Stomach (tissue), 8 donors: ENCODE measurements at regions not wholly inside any gene's neighbourhood (a gene's known extent, or its start where the extent isn't known, plus 50 kb on each side); places are given as distances from the start of the nearest gene placed in this dataset.

Experiments used
- DNase-seq, 2 donors: peaks; one replicate each; pipeline versions ENCODE4 v3.0.0 to v3.0.0-alpha.2; 2013 to 2019
- H3K27ac ChIP-seq, 5 donors: fragments of 200-600 bp in 4 of 5; sonication (generic) in 4 of 5; one replicate each; pipeline ENCODE4 v1.5.1; 2013 to 2019; ENCODE audit warnings: mild to moderate bottlenecking in 1 of 5, moderate library complexity in 1 of 5
- H3K27me3 ChIP-seq, 3 donors: fragments of 200-600 bp; sonication (generic); one replicate each; pipeline ENCODE4 v1.5.1; 2017 to 2019; ENCODE audit warnings: mixed run types in 1 of 3
- H3K36me3 ChIP-seq, 4 donors: fragments of 200-600 bp; sonication (generic); 1 replicate in 3 of 4; 2 replicates in 1 of 4; pipeline ENCODE4 v1.5.1; 2016 to 2019
- H3K4me1 ChIP-seq, 4 donors: fragments of 200-600 bp; sonication (generic); one replicate each; pipeline ENCODE4 v1.5.1; 2016 to 2019
- H3K4me3 ChIP-seq, 4 donors: fragments of 200-600 bp; sonication (generic) in 3 of 4; one replicate each; pipeline ENCODE4 v1.5.1; 2016 to 2019; ENCODE audit warnings: mild to moderate bottlenecking in 1 of 4
- H3K9me3 ChIP-seq, 4 donors: fragments of 200-600 bp; sonication (generic); one replicate each; pipeline ENCODE4 v1.5.1; 2016 to 2019
- CTCF ChIP-seq, 7 experiments: fragments of 450-650 bp in 4 of 7; fragments of 200-600 bp in 3 of 7; sonication (generic) in 3 of 7; IDR thresholded peaks; one replicate each; pipeline ENCODE4 v1.5.1; 2016 to 2019; ENCODE audit warnings: antibody characterized with exemption in 7 of 7, control low read depth in 2 of 7, mild to moderate bottlenecking in 1 of 7
- EP300 ChIP-seq: sonication (generic); formaldehyde crosslinking; IDR thresholded peaks from one replicate; pipeline ENCODE4 v1.6.1; 2017; ENCODE audit warnings: antibody characterized with exemption
- POLR2A ChIP-seq, 4 donors: fragments of 450-650 bp; IDR thresholded peaks; one replicate each; pipeline ENCODE4 v1.6.1; 2016; ENCODE audit warnings: antibody characterized with exemption in 4 of 4, control low read depth in 2 of 4, mild to moderate bottlenecking in 1 of 4, moderate library complexity in 1 of 4
- POLR2AphosphoS5 ChIP-seq, 3 donors: sonication (generic); formaldehyde crosslinking; IDR thresholded peaks; one replicate each; pipeline ENCODE4 v1.6.1; 2016; ENCODE audit warnings: antibody characterized with exemption in 3 of 3
- WGBS, 5 donors: extraction: QIAGEN DNeasy Blood & Tissue Kit in 3 of 5; methylation state at CpG; one replicate each; pipeline versions ENCODE4 v1.1.5 to v1.1.7; 2013 to 2018; 5-methylcytosine and 5-hydroxymethylcytosine counted together
- intact Hi-C: fragments of 100-400 bp; cut with DNase I; formaldehyde crosslinking; loops from one replicate; pipeline ENCODE4 v1.15.1; 2023; ENCODE audit warnings: low total_unique reads
- donor health status: healthy with polysubstance abuse.
- donor health status: Bipolar disorder and iron deficiency.
- donor health status: healthy.

- no peak overlapping the region for H3K27ac ChIP-seq
- intact Hi-C loops: no loop called here
- no peaks in the 10 kb centered on the region for H3K36me3 ChIP-seq
- H3K4me1 ChIP-seq: no peaks in the 10 kb centered on the region
- WGBS, 5 donors: 56 to 76% (median 65%) methylated on average over 2 of the region's 2 CpGs
- no peaks in the 10 kb centered on the region for H3K9me3 ChIP-seq
- no peak overlapping the region for H3K4me3 ChIP-seq
- no peak for DNase-seq
- no peaks in the 10 kb centered on the region for H3K27me3 ChIP-seq
- TF ChIP-seq EP300 (no peak), POLR2AphosphoS5 (IDR thresholded peaks at IDR 0.05) (no peak), POLR2A (IDR thresholded peaks at IDR 0.05) (no peak), CTCF (IDR thresholded peaks at IDR 0.05) (no peak)
These were observed 134.0 kb upstream of the SYN3 start for GRCh38 chr22:33192156-33192555.

- intact Hi-C loops: no loop called here
- H3K36me3 ChIP-seq: no peaks in the 10 kb centered on the region
- no peaks in the 10 kb centered on the region for H3K9me3 ChIP-seq
- no peak for DNase-seq
- H3K27me3 ChIP-seq: no peaks in the 10 kb centered on the region
- WGBS, 5 donors: 80 to 100% (median 86%) methylated on average over 2 of the region's 2 CpGs
- TF ChIP-seq CTCF (IDR thresholded peaks at IDR 0.05) (no peak), POLR2A (IDR thresholded peaks at IDR 0.05) (no peak)
- H3K4me1 ChIP-seq: no peaks in the 10 kb centered on the region
- H3K4me3 ChIP-seq: no peak overlapping the region
- no peak overlapping the region for H3K27ac ChIP-seq
These were observed 130.1 kb upstream of the SYN3 start for GRCh38 chr22:33188326-33188725.

GRCh38 chr22:33186816-33187215 is 128.6 kb upstream of the SYN3 start:
- intact Hi-C loops: no loop called here
- Histone ChIP-seq H3K4me1 (no peaks in the 10 kb centered on the region), H3K4me3 (no peak overlapping the region), H3K27me3 (no peaks in the 10 kb centered on the region), H3K36me3 (no peaks in the 10 kb centered on the region), H3K9me3 (peaks cover 0 to 10% (median 2%) of the 10 kb centered on the region in 4 donors), H3K27ac (no peak overlapping the region)
- WGBS, 5 donors: 74 to 91% (median 89%) methylated on average over 2 of the region's 2 CpGs
- DNase-seq: no peak
- TF ChIP-seq CTCF (IDR thresholded peaks at IDR 0.05): no peak
- TF ChIP-seq POLR2A (IDR thresholded peaks at IDR 0.05): no peak
- no peak for TF ChIP-seq POLR2AphosphoS5 (IDR thresholded peaks at IDR 0.05)
- no peak for TF ChIP-seq EP300

GRCh38 chr22:33180356-33180755 is 122.2 kb upstream of the SYN3 start:
- intact Hi-C loops: no loop called here
- 77 to 85% (median 80%) methylated on average over 4 of the region's 4 CpGs for WGBS, 5 donors
- no peak for TF ChIP-seq EP300
- TF ChIP-seq POLR2A (IDR thresholded peaks at IDR 0.05): no peak
- no peak for TF ChIP-seq POLR2AphosphoS5 (IDR thresholded peaks at IDR 0.05)
- TF ChIP-seq CTCF (IDR thresholded peaks at IDR 0.05): no peak
- H3K36me3 ChIP-seq: no peaks in the 10 kb centered on the region
- H3K27ac ChIP-seq: no peak overlapping the region
- no peaks in the 10 kb centered on the region for H3K4me1 ChIP-seq
- H3K27me3 ChIP-seq: no peaks in the 10 kb centered on the region
- no peak overlapping the region for H3K4me3 ChIP-seq
- no peak for DNase-seq
- H3K9me3 ChIP-seq: peaks cover 0 to 14% (median 4%) of the 10 kb centered on the region in 4 donors
